HG03060 (cell line): ENCODE measurements at regions not wholly inside any gene's neighbourhood (a gene's known extent, or its start where the extent isn't known, plus 50 kb on each side); places are given as distances from the start of the nearest gene placed in this dataset.

Experiments
- ATAC-seq: cut with Tn5 transposase; IDR thresholded peaks from one replicate; pipeline ENCODE4 v1.9.1; 2021; ENCODE audit warnings: low read depth, moderate number of reproducible peaks; ENCODE audit not compliant: unreplicated experiment

DNA sequence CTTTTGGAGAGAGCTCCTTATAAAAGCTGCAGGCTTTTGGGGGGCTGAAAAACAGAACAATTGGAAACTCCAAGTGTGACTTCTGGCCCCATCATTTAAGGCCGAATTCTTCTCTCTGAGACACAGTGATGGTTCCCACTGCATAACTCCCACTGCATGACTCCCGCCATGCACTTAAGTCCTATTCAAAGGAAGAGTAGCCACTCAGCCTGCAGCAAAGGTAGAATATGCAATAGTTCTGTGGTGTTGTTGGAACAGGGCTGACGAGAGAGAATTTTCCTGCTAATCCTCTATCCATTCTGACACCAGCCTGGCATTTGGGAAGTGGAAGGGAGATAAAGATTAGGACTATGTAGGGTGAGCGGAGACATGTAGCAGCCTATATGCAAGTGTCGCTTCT is 185.6 kb upstream of the ZNF462 start:
- ATAC-seq, result no peak

DNA sequence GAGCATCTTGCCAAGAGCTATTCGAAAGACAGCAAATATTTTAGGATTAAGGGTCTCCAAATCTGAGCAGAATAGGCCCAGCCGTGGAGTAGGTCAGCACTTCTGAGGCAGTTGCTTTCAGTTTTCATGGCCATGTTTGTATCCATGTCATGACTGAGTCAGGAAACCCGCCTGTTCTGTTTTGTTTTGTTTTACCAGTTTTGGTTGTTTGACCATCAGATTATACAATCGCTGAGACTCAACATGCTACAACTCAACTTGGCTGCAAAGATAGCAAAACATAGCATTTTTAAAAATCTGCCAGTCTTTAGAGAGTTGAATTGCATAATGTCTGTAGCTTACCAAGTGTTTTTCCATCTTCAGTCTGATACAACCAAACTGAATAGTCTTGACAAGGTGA is 185.1 kb upstream of the ZNF462 start:
- ATAC-seq, result no peak

- no peak for ATAC-seq
These were observed 184.7 kb upstream of the ZNF462 start for GRCh38 chr9:106678273-106678672.

- ATAC-seq, result no peak
These were observed 180.5 kb upstream of the ZNF462 start for GRCh38 chr9:106682420-106682819.

DNA sequence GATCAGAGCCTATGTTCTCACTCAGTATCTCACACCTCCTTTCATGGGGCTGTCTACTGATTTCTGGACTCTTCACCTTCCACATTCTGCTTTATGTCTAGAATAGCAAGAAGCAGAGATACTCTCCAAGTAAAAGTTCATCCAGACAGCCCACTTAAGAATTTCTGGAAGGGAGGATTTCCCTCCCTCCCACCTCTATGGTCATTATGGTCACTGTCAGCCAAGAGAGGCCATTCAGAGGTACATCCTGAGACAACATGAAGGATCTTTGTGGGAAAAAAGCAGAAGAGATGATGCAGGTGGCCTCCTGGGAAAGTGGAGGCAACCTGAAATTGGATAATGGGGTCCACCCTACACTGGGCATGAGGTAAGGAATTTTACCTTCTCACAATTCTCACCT is 179.5 kb upstream of the ZNF462 start:
- no peak for ATAC-seq

DNA sequence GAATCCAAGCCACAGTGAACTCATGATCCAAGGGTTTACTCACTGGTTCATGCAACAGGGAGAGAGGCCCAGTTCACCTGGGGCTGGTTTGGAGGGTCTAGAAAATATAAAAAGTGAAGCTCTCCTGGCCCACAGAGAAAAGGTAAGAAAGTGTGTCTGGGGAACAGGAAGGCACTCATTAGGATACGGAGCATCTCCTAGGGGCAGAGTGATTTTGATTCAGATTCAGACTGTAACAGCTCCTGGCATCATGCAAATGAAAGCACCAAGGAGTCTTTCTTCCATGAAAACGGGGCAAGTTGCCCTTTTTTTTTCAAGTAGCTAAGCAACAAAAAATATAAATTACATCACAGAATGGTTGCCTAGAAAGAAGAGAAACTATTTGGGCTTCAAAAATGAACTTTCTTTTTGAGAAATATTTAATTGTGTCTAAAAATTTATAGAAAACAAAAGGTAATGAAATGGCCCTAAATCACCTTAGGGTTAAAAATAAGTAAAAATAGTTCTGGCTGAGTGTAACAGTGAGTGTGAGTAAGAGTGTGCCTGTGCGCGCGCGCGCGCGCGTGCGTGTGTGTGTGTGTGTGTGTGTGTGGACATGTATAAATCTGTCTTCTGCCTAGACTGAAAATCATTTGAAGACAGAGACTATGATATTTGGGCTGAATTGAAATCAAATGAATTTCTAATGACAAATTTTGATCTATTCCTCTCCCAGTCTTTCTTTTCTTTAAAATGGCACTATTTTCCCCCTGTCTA is 177.8 kb upstream of the ZNF462 start:
- no peak for ATAC-seq

DNA sequence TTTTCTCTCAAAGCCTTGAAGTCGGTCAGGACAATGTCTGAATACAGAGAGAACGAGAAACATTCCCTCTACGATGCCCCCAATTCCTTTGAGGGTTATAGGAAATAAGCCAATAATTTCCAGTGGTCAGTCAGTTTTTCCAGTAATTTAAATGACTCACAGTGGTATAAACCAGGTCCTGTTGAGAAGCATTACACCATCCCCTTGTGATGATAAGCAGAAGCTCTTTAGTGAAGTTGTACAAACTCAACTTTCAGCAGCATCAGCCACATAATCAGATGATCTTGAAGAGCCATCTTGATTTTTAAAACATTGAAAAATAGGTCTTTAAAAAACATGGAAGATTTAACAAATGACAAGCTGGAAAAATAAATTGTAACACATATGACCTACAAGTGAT is 173.9 kb upstream of the ZNF462 start:
- ATAC-seq, result no peak

DNA sequence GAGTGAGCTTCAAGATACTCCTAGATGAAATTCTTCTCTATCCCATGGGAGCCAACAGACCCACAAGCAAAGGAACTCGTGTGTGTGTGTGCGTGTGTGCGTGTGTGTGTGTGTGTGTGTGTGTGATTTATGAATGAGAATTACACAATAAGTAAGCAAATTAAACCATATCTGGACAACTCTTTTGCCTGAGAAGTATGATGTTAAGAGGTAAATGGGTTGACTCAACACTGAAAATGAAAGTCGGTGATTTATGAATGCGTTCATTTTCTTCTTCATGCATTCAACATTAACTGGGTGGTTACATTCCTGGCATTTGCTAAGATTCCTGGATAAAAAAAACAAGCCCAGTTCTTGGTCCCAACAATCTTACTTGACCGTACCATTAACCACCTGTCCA is 171.3 kb upstream of the ZNF462 start:
- ATAC-seq, result no peak

GRCh38 chr9:106693558-106693957 is 169.4 kb upstream of the ZNF462 start:
- ATAC-seq, result no peak

DNA sequence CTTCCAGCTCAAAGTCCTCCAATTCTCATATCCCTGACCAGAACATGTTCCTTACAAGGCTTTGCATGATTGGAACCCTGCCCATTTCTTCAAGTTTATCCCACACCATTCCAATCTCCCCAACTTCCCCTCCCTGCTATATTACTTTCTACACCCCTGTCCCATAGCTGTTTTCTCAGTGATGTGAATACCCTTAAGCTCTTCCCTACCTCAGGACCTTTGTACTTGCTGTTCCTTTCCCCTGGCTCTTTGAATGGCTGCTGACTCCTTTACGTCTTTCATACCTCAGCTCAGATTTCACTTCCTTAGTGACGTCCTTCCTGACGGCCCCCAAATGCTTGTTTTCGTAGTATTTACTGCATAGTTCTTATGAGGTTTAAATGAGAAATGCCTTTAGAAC is 166.2 kb upstream of the ZNF462 start:
- ATAC-seq, result no peak

GRCh38 chr9:106697390-106697749 is 165.6 kb upstream of the ZNF462 start:
- no peak for ATAC-seq

DNA sequence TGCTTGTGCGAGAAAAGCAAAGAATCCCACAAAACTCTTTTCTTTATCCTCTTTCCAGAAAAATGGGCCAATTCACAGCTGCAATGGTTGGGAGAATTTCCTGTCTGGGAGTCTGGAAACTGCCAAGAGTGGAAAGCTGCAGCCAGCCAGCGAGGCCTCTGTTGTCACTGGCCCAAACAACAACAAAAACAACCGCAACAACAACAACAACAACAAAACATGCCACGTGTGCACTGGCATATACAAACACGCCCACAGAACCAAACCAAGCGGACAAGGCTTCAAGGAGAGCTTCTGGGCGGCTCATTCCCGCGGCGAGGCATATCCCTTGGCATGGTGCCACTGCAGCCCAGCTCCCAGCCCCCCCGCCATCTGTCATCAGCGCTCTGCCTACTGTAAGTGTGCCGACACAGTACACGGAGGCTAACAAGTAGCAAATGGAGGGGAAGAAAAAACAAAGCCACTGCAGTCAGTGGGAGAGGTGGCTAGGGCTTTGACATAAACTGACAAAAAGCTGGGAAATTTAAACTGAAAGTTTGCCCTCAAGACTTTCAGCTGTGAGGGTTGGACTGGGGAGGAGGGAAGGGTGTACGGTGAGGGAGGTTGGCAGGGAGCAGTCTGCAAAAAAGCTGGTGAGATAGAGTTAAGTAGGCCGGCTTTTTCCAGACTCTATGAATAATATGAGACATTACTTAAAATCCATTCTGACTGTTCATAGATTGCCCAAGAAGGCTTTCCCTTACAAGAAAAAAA is 165.0 kb upstream of the ZNF462 start:
- no peak for ATAC-seq

- ATAC-seq, result no peak
These were observed 162.3 kb upstream of the ZNF462 start for GRCh38 chr9:106700676-106701075.

GRCh38 chr9:106701611-106702010 is 161.4 kb upstream of the ZNF462 start:
- ATAC-seq, result no peak

DNA sequence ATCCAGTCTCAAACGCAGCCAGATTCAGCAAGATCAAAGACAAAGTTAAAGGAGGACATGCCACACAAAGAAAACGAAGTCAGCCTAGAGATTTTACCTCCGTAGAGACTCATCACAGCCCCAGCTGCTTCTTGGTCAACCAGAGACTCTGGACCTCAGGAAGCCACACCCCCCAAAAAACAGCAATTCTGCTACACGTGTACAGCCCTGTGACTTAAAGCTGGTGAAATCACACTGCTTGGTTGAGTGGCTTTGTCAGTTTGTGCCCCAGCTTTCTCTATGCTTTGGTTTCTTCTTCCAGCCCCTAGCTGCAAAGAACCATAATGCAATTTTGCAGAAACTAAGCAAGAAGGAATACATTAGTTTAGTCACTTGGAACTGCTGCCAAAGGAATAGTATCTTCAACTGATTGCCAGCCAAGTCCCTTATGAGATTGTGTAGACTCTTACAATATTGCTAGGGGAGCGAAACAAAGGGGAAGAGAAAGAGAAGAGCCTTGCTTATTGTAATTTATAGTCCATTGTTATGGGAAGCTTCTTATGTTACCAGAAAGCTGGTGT is 158.8 kb upstream of the ZNF462 start:
- ATAC-seq, result no peak

DNA sequence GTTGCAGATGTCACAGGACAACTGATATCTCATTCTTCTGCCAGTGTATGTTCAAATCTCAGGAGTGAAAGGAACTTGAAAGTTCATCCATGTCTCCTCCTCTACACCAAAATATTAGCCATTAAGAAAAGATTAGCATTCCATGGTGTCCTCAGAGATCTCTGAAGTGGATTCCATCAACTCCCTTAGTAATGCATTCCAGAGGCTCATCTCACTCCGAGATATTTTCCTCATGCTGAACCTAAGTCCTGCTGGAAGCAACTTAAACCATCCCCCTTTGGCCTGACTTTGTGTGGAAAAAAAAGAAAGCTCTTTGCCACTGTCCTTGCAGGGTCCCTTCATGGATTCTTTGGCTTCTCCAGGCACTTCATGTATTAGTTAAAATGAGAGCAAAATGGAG is 155.7 kb upstream of the ZNF462 start:
- ATAC-seq, result no peak

GRCh38 chr9:106707738-106708474 is 155.1 kb upstream of the ZNF462 start:
- no peak for ATAC-seq

GRCh38 chr9:106708475-106709146 is 154.4 kb upstream of the ZNF462 start:
- ATAC-seq, result no peak

- no peak for ATAC-seq
These were observed 150.7 kb upstream of the ZNF462 start for GRCh38 chr9:106712279-106712678.

DNA sequence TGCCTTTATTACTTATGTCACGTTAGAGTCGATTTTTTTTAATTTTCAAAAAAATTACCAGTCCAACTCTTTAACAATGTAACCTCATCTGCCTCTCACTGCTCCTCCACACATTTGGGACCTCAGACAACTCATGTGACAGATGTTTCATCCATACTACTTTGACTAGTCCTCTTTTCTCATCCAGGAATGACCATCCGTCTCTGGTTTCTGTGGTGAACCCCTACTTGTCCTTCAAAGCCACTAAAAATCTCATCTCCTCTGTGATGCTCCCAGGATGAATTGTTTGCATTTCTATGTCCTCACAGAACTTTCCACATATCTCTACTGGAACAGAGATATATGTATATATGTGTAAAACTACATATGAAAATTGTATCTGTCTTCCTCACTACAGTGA is 149.8 kb upstream of the ZNF462 start:
- no peak for ATAC-seq

GRCh38 chr9:106716820-106717219 is 146.1 kb upstream of the ZNF462 start:
- no peak for ATAC-seq
